Cardiac muscle cell (in vitro differentiated cells and primary cell): ENCODE measurements at regions not wholly inside any gene's neighbourhood (a gene's known extent, or its start where the extent isn't known, plus 50 kb on each side); places are given as distances from the start of the nearest gene placed in this dataset.

Source experiments
- DNase-seq, 2 donors: peaks; one replicate each; pipeline versions ENCODE4 v3.0.0 to v3.0.0-alpha.2; 2010 to 2017; ENCODE audit warnings: low read depth in 1 of 2, low spot score in 1 of 2
- H3K27ac ChIP-seq: fragments of 200-600 bp; sonication (generic); 2 replicates; pipeline ENCODE4 v1.5.1; 2016
- H3K27me3 ChIP-seq: fragments of 200-600 bp; sonication (generic); 2 replicates; pipeline ENCODE4 v1.6.0; 2016; ENCODE audit warnings: control low read depth
- H3K36me3 ChIP-seq: fragments of 200-600 bp; sonication (generic); 2 replicates; pipeline ENCODE4 v1.5.1; 2016; ENCODE audit warnings: control low read depth
- H3K4me1 ChIP-seq: fragments of 200-600 bp; sonication (generic); 2 replicates; pipeline ENCODE4 v1.8.1; 2017; ENCODE audit warnings: low read depth, mild to moderate bottlenecking, mixed run types
- H3K4me3 ChIP-seq: fragments of 200-600 bp; sonication (generic); 2 replicates; pipeline ENCODE4 v1.5.1; 2016; ENCODE audit warnings: mild to moderate bottlenecking
- H3K9me3 ChIP-seq: fragments of 200-600 bp; sonication (generic); 2 replicates; pipeline ENCODE4 v1.5.1; 2017; ENCODE audit warnings: low read depth, mild to moderate bottlenecking, control low read depth
- TF ChIP-seq, protein P1 (sequence below): IDR thresholded peaks from 2 replicates; pipeline ENCODE4 v1.5.1; 2012; ENCODE audit warnings: low read depth, mild to moderate bottlenecking, low read length

DNA sequence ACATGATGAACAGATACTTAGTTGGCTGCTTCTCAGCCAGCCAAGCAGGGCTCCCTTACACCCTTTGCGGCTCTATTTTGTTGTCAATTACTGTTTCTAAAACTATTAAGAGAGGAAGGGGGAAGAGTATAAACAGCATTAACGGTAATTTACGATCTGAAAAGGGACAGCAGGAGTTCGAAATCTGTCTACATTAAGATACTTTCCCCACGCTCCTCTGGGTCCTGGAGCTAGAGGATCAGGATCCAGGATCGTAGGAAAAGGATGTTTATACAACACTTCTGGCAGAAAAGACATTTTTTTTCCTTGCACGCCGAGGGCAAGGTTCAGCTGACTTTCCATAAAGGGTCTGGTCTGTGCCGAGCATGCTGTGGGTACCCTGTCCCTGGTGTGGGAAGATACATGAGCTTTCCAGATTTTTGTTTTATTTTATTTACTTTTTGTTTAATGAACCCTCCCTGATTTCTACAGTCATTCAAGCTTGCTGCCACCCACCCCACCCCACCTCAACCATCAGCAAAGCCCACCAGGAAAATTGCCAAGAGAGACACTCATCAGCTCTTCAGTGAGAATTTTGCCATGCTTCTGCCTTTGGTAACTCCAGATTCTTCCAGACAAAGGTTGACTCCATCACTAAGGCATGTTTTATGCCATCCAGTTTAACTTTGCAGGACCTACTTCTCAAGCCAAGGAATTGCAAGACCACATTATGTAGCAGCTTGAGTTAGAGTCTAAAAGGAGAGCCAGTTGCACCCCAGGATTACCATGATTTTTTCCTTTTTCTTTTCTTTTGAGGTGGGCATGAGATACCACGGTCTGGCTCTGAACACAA, 188.1 kb downstream of the QDPR start:
- TF ChIP-seq, protein P1, sequence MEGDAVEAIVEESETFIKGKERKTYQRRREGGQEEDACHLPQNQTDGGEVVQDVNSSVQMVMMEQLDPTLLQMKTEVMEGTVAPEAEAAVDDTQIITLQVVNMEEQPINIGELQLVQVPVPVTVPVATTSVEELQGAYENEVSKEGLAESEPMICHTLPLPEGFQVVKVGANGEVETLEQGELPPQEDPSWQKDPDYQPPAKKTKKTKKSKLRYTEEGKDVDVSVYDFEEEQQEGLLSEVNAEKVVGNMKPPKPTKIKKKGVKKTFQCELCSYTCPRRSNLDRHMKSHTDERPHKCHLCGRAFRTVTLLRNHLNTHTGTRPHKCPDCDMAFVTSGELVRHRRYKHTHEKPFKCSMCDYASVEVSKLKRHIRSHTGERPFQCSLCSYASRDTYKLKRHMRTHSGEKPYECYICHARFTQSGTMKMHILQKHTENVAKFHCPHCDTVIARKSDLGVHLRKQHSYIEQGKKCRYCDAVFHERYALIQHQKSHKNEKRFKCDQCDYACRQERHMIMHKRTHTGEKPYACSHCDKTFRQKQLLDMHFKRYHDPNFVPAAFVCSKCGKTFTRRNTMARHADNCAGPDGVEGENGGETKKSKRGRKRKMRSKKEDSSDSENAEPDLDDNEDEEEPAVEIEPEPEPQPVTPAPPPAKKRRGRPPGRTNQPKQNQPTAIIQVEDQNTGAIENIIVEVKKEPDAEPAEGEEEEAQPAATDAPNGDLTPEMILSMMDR: no peak
- Histone ChIP-seq H3K4me3 (no peak overlapping the region), H3K4me1 (peaks cover 5% of the 10 kb centered on the region), H3K9me3 (no peaks in the 10 kb centered on the region), H3K27ac (no peak overlapping the region), H3K27me3 (no peaks in the 10 kb centered on the region), H3K36me3 (no peaks in the 10 kb centered on the region)
- no peak for DNase-seq

DNA sequence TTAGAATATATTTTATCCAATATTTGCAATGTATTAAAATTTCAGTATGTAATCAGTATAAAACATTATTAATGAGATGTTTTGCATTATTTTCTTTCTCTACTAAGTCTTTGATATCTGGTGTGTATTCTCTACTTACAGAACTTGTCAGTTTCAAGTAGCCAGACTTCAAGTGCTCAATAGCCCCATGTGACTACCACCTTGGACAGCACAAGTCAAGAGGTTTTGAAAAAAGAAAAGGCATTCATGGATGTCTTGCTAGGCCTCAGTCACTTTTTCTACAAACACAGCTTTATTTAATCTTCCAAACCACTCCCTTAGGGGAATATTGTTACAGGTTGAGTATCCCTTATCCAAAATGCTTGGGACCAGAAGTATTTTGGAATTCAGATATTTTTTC, 189.4 kb downstream of the QDPR start:
- TF ChIP-seq, protein P1: no peak
- Histone ChIP-seq H3K4me1 (peaks cover 5% of the 10 kb centered on the region), H3K27ac (no peak overlapping the region), H3K4me3 (no peak overlapping the region), H3K27me3 (no peaks in the 10 kb centered on the region), H3K9me3 (no peaks in the 10 kb centered on the region), H3K36me3 (no peaks in the 10 kb centered on the region)
- peak; percentile 6 to 56 for DNase-seq

DNA sequence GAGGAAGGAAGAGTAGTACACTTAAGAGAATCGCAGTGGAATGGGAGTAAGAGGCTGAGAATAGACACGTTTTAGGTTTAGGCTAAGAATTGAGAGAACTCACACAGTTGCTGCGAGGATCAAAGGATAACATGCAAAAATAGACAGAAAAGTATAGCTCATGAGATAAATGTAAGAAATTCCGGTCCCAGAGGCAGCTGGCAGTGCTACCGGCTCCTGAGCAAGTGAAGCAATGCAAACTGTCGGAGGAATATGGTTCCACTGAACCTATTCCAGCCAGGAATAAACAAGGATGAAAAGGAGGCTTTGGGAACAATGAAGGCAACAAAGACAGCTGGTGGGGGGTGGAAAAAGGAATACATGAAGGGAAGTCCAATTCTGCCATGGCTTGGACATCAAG, 191.8 kb downstream of the QDPR start:
- TF ChIP-seq, protein P1: no peak
- no peaks in the 10 kb centered on the region for H3K36me3 ChIP-seq
- DNase-seq: no peak

DNA sequence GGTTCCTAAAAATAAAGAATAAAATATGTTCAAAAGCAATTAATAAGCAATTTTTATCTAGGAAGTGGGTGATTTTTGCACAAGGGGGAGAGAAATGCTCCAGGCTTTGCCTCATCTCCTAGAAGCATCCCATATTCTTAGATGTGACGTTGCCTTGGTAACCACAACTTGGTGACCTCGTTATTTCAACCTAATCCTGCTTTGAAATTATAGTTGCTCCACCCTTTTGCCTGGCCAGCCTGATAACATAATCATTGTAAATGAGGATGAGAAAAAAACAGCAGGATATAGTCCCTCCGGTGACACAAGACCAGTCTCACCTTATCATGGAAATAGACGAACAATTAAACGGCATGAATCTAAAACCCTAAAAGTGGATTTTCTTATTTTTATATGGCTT, 194.4 kb downstream of the QDPR start:
- Histone ChIP-seq H3K27me3 (no peaks in the 10 kb centered on the region), H3K36me3 (no peaks in the 10 kb centered on the region), H3K9me3 (no peaks in the 10 kb centered on the region), H3K4me3 (no peak overlapping the region), H3K4me1 (peaks cover 3% of the 10 kb centered on the region), H3K27ac (no peak overlapping the region)
- TF ChIP-seq, protein P1: no peak
- no peak for DNase-seq

More for the DNA sequence above, 191.8 kb downstream of the QDPR start:
- peaks cover 5% of the 10 kb centered on the region for H3K4me1 ChIP-seq
- no peaks in the 10 kb centered on the region for H3K9me3 ChIP-seq
- no peaks in the 10 kb centered on the region for H3K27me3 ChIP-seq
- H3K4me3 ChIP-seq: no peak overlapping the region
- no peak overlapping the region for H3K27ac ChIP-seq

DNA sequence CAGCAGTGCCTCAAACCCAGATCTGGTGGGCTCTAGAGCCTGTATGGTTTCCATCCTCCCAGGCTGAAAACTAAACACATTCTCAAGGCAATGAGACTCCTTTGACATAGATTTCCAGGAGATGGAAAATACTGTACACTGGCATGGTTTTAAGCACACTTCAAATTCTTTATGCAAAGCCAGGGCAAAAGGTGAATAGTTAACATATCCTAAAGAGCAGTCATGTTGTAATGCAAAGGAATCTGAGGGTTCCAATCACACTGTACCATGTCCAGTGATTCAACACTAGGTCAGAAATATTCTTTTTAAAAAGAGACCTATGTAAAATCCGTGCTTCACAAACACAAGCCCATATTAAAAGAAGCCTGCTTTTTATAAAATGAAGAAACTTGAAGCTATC, 195.3 kb downstream of the QDPR start:
- Histone ChIP-seq H3K4me1 (no peaks in the 10 kb centered on the region), H3K27me3 (no peaks in the 10 kb centered on the region), H3K9me3 (no peaks in the 10 kb centered on the region), H3K36me3 (no peaks in the 10 kb centered on the region), H3K27ac (no peak overlapping the region), H3K4me3 (no peak overlapping the region)
- no peak for DNase-seq
- TF ChIP-seq, protein P1: no peak
